ENCODE measurements at regions not wholly inside any gene's neighbourhood (a gene's known extent, or its start where the extent isn't known, plus 50 kb on each side); places are given as distances from the start of the nearest gene placed in this dataset.

DNA sequence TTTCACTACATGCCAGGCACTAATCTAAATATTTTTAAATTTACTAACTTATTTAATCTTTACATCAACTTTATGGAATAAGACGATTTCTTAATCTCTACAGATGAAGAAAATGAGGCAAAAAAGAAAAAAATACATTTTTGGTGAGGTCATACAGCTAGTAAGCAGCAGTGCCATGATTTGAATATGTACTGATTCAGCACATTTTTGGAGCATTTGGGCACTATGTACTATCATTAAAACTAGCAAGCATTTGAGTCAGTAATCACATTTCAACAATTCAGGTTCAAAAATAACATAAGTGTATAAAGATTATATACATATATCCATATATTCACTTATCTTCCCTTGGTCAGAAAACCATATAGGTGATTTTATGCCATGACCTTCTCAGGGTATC is 124.4 kb upstream of the TMTC1 start:
- Histone ChIP-seq H4K20me1 (ENCODE audit: control insufficient read depth, extremely low read depth, insufficient read depth, low read length) (no peaks in the 10 kb centered on the region), H2AFZ (ENCODE audit: control insufficient read depth, low read length) (no peak overlapping the region), H3K4me1 (ENCODE audit: control insufficient read depth, extremely low read depth, insufficient read depth, low read length) (no peaks in the 10 kb centered on the region), H3K9ac (ENCODE audit: control insufficient read depth, extremely low read depth, insufficient read depth, low read length) (no peak overlapping the region), H3K9me1 (ENCODE audit: control insufficient read depth, extremely low read depth, insufficient read depth, low read length) (no peaks in the 10 kb centered on the region), H3K27ac (ENCODE audit: control insufficient read depth, insufficient read depth, low read length) (no peak overlapping the region), H3K79me2 (ENCODE audit: control insufficient read depth, insufficient read depth, low read length) (no peaks in the 10 kb centered on the region), H3K9me3 (ENCODE audit: control insufficient read depth, low read depth, low read length) (no peaks in the 10 kb centered on the region), H3K4me3 (ENCODE audit: control insufficient read depth in 2 of 3, extremely low read depth in 1 of 3, insufficient read depth in 2 of 3, low read depth in 1 of 3, low read length in 3 of 3) (no peak overlapping the region), H3K36me3 (ENCODE audit: control insufficient read depth in 2 of 2, extremely low read depth in 1 of 2, insufficient read depth in 2 of 2, low read length in 2 of 2) (no peaks in the 10 kb centered on the region), H3K4me2 (ENCODE audit: control insufficient read depth, extremely low read depth, insufficient read depth, low read depth, low read length) (no peak overlapping the region), H3K27me3 (ENCODE audit: control insufficient read depth, extremely low read depth, insufficient read depth, low read length) (no peaks in the 10 kb centered on the region)
- DNase-seq (ENCODE audit: low read depth, low spot score) (no peak), FAIRE-seq (no peak)
- dilution Hi-C loops (cut with MboI; ENCODE audit: extremely low pct_ligation_motif_present, low sequenced_read_pairs): no loop called here
- TF ChIP-seq, protein P1, sequence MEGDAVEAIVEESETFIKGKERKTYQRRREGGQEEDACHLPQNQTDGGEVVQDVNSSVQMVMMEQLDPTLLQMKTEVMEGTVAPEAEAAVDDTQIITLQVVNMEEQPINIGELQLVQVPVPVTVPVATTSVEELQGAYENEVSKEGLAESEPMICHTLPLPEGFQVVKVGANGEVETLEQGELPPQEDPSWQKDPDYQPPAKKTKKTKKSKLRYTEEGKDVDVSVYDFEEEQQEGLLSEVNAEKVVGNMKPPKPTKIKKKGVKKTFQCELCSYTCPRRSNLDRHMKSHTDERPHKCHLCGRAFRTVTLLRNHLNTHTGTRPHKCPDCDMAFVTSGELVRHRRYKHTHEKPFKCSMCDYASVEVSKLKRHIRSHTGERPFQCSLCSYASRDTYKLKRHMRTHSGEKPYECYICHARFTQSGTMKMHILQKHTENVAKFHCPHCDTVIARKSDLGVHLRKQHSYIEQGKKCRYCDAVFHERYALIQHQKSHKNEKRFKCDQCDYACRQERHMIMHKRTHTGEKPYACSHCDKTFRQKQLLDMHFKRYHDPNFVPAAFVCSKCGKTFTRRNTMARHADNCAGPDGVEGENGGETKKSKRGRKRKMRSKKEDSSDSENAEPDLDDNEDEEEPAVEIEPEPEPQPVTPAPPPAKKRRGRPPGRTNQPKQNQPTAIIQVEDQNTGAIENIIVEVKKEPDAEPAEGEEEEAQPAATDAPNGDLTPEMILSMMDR (optimal IDR thresholded peaks at IDR 0.05 in 1 of 3, IDR thresholded peaks at IDR 0.05 in 1 of 3, conservative IDR thresholded peaks at IDR 0.05 in 1 of 3; ENCODE audit: extremely low read depth in 1 of 3, insufficient read depth in 2 of 3, low read length in 3 of 3): no peak
- no peak for TF ChIP-seq EZH2 (IDR thresholded peaks at IDR 0.05; ENCODE audit: low read length)

DNA sequence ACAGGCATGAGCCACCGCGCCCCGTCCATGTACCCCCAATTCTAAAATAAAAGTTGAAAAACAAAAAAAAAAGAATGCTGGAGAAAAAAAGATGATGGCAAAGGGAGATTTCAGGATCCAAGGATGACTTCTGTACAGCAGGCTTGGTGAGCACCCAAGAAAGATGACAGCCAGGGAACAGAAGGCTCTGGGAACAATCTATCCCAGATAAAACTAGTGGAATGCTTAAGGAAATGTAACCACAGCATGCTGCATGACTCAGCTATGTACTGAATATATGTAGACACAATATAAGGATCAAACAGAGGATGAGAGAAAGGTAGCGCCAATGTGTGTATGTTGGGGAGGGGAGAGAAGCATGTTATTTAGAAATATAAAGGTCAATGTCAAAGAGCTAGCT is 123.7 kb upstream of the TMTC1 start:
- Histone ChIP-seq H3K27ac (ENCODE audit: control insufficient read depth, insufficient read depth, low read length) (no peak overlapping the region), H3K36me3 (ENCODE audit: control insufficient read depth in 2 of 2, extremely low read depth in 1 of 2, insufficient read depth in 2 of 2, low read length in 2 of 2) (no peaks in the 10 kb centered on the region), H3K4me2 (ENCODE audit: control insufficient read depth, extremely low read depth, insufficient read depth, low read depth, low read length) (no peak overlapping the region), H3K9ac (ENCODE audit: control insufficient read depth, extremely low read depth, insufficient read depth, low read length) (no peak overlapping the region), H2AFZ (ENCODE audit: control insufficient read depth, low read length) (no peak overlapping the region), H3K27me3 (ENCODE audit: control insufficient read depth, extremely low read depth, insufficient read depth, low read length) (no peaks in the 10 kb centered on the region), H3K4me3 (ENCODE audit: control insufficient read depth in 2 of 3, extremely low read depth in 1 of 3, insufficient read depth in 2 of 3, low read depth in 1 of 3, low read length in 3 of 3) (no peak overlapping the region), H3K9me3 (ENCODE audit: control insufficient read depth, low read depth, low read length) (no peaks in the 10 kb centered on the region), H3K4me1 (ENCODE audit: control insufficient read depth, extremely low read depth, insufficient read depth, low read length) (no peaks in the 10 kb centered on the region), H3K9me1 (ENCODE audit: control insufficient read depth, extremely low read depth, insufficient read depth, low read length) (no peaks in the 10 kb centered on the region), H3K79me2 (ENCODE audit: control insufficient read depth, insufficient read depth, low read length) (no peaks in the 10 kb centered on the region), H4K20me1 (ENCODE audit: control insufficient read depth, extremely low read depth, insufficient read depth, low read length) (no peaks in the 10 kb centered on the region)
- DNase-seq (ENCODE audit: low read depth, low spot score): no peak
- FAIRE-seq: no peak
- TF ChIP-seq EZH2 (IDR thresholded peaks at IDR 0.05; ENCODE audit: low read length): no peak
- TF ChIP-seq, protein P1 (optimal IDR thresholded peaks at IDR 0.05 in 1 of 3, IDR thresholded peaks at IDR 0.05 in 1 of 3, conservative IDR thresholded peaks at IDR 0.05 in 1 of 3; ENCODE audit: extremely low read depth in 1 of 3, insufficient read depth in 2 of 3, low read length in 3 of 3): no peak
- dilution Hi-C loops (cut with MboI; ENCODE audit: extremely low pct_ligation_motif_present, low sequenced_read_pairs): no loop called here

Data from keratinocyte (primary cell).